MM.1S (cell line): ENCODE measurements at regions not wholly inside any gene's neighbourhood (a gene's known extent, or its start where the extent isn't known, plus 50 kb on each side); places are given as distances from the start of the nearest gene placed in this dataset.
"Not testable (repeated sequence)": the region's sequence is repeated elsewhere in the genome, so short reads cannot be mapped to it uniquely, and the experiment has no call there.

ENCODE experiments used
- EZH2 ChIP-seq: fragments of 300-600 bp; sonication (generic); optimal IDR thresholded peaks from 2 replicates; pipeline ENCODE3; 2017; ENCODE audit warnings: low read depth, mild to moderate bottlenecking, antibody characterized with exemption, low read length, mixed read lengths
- EZH2phosphoT487 ChIP-seq: fragments of 300-600 bp; sonication (generic); IDR thresholded peaks from 2 replicates; pipeline ENCODE4 v1.6.1; 2018; ENCODE audit warnings: antibody characterized with exemption, low read length
- TF ChIP-seq, protein P1 (sequence below): fragments of 300-600 bp; sonication (generic); IDR thresholded peaks from 2 replicates; pipeline ENCODE4 v1.5.1; 2016; ENCODE audit warnings: antibody characterized with exemption, low read length, mixed read lengths

DNA sequence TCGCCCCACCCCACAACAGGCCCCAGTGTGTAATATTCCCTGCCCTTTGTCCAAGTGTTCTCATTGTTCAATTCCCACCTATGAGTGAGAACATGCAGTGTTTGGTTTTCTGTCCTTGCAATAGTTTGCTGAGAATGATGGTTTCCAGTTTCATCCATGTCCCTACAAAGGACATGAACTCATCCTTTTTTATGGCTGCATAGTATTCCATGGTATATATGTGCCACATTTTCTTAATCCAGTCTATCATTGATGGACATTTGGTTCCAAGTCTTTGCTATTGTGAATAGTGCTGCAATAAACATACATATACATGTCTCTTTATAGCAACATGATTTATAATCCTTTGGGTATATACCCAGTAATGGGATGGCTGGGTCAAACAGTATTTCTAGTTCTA lies 132.7 kb downstream of the SNX10 start:
- not testable (repeated sequence) for TF ChIP-seq EZH2, EZH2phosphoT487
- TF ChIP-seq, protein P1, sequence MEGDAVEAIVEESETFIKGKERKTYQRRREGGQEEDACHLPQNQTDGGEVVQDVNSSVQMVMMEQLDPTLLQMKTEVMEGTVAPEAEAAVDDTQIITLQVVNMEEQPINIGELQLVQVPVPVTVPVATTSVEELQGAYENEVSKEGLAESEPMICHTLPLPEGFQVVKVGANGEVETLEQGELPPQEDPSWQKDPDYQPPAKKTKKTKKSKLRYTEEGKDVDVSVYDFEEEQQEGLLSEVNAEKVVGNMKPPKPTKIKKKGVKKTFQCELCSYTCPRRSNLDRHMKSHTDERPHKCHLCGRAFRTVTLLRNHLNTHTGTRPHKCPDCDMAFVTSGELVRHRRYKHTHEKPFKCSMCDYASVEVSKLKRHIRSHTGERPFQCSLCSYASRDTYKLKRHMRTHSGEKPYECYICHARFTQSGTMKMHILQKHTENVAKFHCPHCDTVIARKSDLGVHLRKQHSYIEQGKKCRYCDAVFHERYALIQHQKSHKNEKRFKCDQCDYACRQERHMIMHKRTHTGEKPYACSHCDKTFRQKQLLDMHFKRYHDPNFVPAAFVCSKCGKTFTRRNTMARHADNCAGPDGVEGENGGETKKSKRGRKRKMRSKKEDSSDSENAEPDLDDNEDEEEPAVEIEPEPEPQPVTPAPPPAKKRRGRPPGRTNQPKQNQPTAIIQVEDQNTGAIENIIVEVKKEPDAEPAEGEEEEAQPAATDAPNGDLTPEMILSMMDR: not testable (repeated sequence)
